ENCODE measurements at regions not wholly inside any gene's neighbourhood (a gene's known extent, or its start where the extent isn't known, plus 50 kb on each side); places are given as distances from the start of the nearest gene placed in this dataset.

GRCh38 chr3:126288314-126288713 lies 68.9 kb downstream of the KLF15 start:
- no peak for TF ChIP-seq EZH2phosphoT487 (IDR thresholded peaks at IDR 0.05; ENCODE audit: low read length)
- TF ChIP-seq CTCF (IDR thresholded peaks at IDR 0.05; ENCODE audit: low read length) = no peak
